GM10266 (cell line): ENCODE measurements at regions not wholly inside any gene's neighbourhood (a gene's known extent, or its start where the extent isn't known, plus 50 kb on each side); places are given as distances from the start of the nearest gene placed in this dataset.

Experiments
- DNase-seq: peaks from one replicate; pipeline ENCODE4 v3.0.0; 2012; ENCODE audit errors: extremely low spot score
- TF ChIP-seq, protein P1 (sequence below): IDR thresholded peaks from 2 replicates; pipeline ENCODE4 v1.5.1; 2012; ENCODE audit warnings: mild to moderate bottlenecking, low read depth; ENCODE audit not compliant: control insufficient read depth, insufficient read depth; ENCODE audit errors: missing control alignments

DNA sequence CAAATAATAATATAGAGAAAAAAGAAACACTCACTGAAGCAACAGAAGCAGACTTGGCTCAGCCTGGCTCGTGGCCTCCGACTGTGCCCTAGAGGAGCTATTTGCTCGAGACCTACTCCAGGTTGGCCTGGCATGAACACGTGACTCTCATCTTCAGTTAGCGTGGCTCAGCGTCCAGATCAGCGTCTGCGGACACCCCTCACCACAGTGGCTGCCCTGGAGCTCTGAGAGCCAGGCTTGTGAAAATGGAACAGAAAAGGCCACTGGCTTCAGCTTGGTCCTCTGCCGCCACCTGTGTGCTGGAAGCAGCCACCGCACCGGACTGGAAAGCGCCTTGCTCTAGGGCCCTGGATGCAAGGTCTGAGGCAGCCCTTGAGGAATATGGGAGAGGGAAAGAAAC, 1184.0 kb upstream of the GYPC start:
- TF ChIP-seq, protein P1, sequence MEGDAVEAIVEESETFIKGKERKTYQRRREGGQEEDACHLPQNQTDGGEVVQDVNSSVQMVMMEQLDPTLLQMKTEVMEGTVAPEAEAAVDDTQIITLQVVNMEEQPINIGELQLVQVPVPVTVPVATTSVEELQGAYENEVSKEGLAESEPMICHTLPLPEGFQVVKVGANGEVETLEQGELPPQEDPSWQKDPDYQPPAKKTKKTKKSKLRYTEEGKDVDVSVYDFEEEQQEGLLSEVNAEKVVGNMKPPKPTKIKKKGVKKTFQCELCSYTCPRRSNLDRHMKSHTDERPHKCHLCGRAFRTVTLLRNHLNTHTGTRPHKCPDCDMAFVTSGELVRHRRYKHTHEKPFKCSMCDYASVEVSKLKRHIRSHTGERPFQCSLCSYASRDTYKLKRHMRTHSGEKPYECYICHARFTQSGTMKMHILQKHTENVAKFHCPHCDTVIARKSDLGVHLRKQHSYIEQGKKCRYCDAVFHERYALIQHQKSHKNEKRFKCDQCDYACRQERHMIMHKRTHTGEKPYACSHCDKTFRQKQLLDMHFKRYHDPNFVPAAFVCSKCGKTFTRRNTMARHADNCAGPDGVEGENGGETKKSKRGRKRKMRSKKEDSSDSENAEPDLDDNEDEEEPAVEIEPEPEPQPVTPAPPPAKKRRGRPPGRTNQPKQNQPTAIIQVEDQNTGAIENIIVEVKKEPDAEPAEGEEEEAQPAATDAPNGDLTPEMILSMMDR, result peak; percentile 51

DNA sequence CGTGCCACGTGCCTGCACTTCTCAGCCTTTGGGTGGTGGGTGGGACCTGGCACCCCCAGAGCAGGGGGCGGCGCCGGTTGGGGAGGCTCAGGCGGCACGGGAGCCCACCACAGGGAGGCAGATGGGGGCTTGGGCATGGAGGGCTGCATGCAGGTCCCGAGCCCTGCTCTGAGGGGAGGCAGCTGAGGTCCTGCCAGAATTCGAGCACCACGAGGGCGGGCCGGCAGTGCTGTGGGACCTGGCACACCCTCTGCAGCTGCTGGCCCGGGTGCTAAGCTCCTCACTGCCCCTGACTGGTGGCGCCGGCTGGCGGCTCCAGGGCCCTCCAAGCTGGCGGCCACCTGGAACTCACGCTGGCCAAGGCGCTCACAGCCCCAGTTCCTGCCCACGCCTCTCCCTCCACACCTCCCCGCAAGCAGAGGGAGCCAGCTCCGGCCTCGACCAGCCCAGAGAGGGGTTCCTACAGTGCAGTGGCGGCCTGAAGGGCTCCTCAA, 1176.8 kb upstream of the GYPC start:
- no peak for DNase-seq
- TF ChIP-seq, protein P1, result no peak

More for the DNA sequence above, 1184.0 kb upstream of the GYPC start:
- DNase-seq, result peak; percentile 47

DNA sequence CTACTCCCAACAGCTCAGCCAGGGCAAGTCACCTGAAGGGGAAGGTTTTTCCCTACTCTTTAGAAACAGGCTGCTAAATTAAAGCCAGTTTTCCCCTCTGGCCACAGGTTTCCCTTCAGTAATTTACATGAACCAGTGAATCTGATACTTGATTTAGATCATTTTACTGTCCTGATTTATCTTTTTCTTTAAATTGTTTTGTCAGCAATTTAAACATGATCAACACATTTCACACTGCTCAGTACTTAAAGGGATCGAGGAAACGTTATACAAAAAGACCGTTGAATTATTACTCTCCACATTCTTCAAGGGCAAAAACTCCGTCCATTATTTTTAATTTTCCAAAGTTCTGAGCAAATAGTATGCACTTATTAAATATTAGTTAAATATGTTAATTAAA, 1165.7 kb upstream of the GYPC start:
- DNase-seq, result no peak
- TF ChIP-seq, protein P1, result no peak

DNA sequence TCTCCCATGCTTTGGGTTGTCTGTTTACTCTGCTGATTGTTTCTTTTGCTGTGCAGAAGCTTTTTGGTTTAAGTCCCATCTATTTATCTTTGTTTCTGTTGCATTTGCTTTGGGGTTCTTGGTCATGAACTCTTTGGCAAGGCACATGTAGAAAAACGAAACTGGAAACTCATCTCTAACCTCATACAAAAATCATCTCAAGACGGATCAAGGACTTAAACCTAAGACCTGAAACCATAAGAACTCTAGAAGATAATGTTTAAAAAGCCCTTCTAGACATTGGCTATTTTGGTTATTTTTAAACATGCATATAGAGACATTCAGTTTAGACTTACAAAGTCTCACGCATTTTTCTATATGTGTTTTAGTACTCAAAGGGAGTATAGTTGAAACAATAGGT, 1164.3 kb upstream of the GYPC start:
- DNase-seq, result no peak
- TF ChIP-seq, protein P1, result no peak

DNA sequence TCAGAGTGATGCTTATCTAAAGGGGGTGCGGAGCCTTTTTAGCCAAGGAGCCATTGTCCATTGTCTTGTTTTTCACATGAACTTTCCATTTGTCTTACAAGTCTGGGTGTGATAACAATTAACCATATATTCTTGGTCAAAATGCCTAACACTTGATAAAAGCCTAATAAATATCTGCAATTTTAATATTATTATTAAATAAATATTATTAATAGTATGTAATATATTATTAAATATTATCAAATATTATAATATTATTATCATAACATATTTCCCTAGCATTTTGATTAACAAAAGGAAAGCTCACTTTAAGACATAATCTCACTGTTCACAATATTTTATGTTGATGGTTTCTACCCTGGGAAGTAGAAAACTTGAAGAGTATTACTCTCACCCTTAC, 1143.6 kb upstream of the GYPC start:
- TF ChIP-seq, protein P1, result no peak
- DNase-seq, result no peak

DNA sequence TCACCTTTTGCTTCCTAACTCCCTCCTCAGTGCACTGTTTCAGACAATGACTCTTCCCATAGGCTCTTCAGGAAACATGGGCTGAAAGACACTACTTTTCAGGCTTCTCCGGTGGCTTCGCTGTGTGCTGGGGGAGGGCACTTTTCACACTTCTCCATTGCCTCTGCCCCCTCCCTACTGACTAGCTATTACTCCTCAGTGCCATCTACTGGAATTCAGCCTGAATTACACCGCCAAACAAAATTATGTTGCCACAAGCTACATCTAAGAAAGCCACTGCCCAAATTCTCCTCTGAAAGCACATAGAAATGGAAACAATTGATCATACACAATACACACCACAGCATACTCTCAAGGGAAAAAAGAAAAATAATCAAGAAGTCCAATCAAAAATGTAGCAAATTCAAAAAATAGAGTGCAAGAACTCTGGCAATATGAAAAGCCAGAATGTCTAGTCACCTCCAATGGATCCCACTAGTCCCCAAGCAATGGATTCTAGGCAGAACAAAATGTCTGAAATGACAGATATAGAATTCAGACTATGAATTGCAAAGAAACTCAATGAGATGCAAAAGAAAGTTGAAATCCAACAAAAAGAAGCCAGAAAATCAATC, 1139.4 kb upstream of the GYPC start:
- TF ChIP-seq, protein P1, result peak; percentile 44
- peak; percentile 43 for DNase-seq

DNA sequence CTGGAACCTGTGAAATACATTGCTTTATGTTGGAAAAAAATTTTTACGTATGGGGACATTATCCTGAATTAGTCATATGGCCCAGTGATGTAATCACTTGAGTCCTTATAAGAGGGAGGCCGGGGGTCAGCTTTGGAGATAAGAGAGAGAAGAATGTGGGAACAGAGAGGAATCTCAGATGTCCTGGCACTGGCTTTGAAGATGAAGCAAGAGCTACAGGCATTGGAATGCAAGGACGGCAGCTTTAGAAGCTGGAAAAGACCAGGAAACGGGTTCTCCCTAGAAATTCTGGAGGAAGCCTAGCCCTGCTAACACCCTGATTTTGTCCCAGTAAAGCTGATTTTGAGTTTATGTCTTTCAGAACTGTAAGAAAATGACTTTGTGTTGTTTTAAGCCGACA, 1129.9 kb upstream of the GYPC start:
- DNase-seq, result no peak
- TF ChIP-seq, protein P1, result no peak
